ENCODE measurements at regions not wholly inside any gene's neighbourhood (a gene's known extent, or its start where the extent isn't known, plus 50 kb on each side); places are given as distances from the start of the nearest gene placed in this dataset.

- TF ChIP-seq CTCF (IDR thresholded peaks at IDR 0.05; ENCODE audit: borderline replicate concordance, control extremely low read depth, extremely low read depth, insufficient read depth, missing control alignments) = no peak
- in situ Hi-C loops (cut with MboI; ENCODE audit: low sequenced_read_pairs, unreplicated experiment) = loop anchor here (5.0 kb wide), 1 partner anchor 80 kb away; no protein-coding TSS in a partner anchor
- DNase-seq (ENCODE audit: low spot score) = no peak
Observed at GRCh38 chr14:103186909-103187586, 63.8 kb downstream of the TNFAIP2 start.

- peak; percentile 17 for DNase-seq (ENCODE audit: low spot score)
- TF ChIP-seq CTCF (IDR thresholded peaks at IDR 0.05; ENCODE audit: borderline replicate concordance, control extremely low read depth, extremely low read depth, insufficient read depth, missing control alignments) = no peak
- in situ Hi-C loops (cut with MboI; ENCODE audit: low sequenced_read_pairs, unreplicated experiment) = loop anchor here (5.0 kb wide), 1 partner anchor 81 kb away; no protein-coding TSS in a partner anchor
Observed at GRCh38 chr14:103187911-103188310, 64.7 kb downstream of the TNFAIP2 start.

- no peak for TF ChIP-seq CTCF (IDR thresholded peaks at IDR 0.05; ENCODE audit: borderline replicate concordance, control extremely low read depth, extremely low read depth, insufficient read depth, missing control alignments)
- DNase-seq (ENCODE audit: low spot score) = peak; percentile 47
- in situ Hi-C loops (cut with MboI; ENCODE audit: low sequenced_read_pairs, unreplicated experiment) = loop anchor here (5.0 kb wide), 1 partner anchor 82 kb away; no protein-coding TSS in a partner anchor
Observed at GRCh38 chr14:103188810-103189480, 65.7 kb downstream of the TNFAIP2 start.

GRCh38 chr14:103189481-103190470, 66.5 kb downstream of the TNFAIP2 start:
- in situ Hi-C loops (cut with MboI; ENCODE audit: low sequenced_read_pairs, unreplicated experiment) = loop anchor here (5.0 kb wide), 1 partner anchor 82 kb away; no protein-coding TSS in a partner anchor
- peak; percentile 8 for DNase-seq (ENCODE audit: low spot score)
- TF ChIP-seq CTCF (IDR thresholded peaks at IDR 0.05; ENCODE audit: borderline replicate concordance, control extremely low read depth, extremely low read depth, insufficient read depth, missing control alignments) = no peak

- in situ Hi-C loops (cut with MboI; ENCODE audit: low sequenced_read_pairs, unreplicated experiment) = no loop called here
- TF ChIP-seq CTCF (IDR thresholded peaks at IDR 0.05; ENCODE audit: borderline replicate concordance, control extremely low read depth, extremely low read depth, insufficient read depth, missing control alignments) = no peak
- DNase-seq (ENCODE audit: low spot score) = peak; percentile 3
Observed at GRCh38 chr14:103190741-103191140, 67.5 kb downstream of the TNFAIP2 start.

GRCh38 chr14:103191844-103192243, 68.6 kb downstream of the TNFAIP2 start:
- in situ Hi-C loops (cut with MboI; ENCODE audit: low sequenced_read_pairs, unreplicated experiment) = no loop called here
- DNase-seq (ENCODE audit: low spot score) = no peak
- TF ChIP-seq CTCF (IDR thresholded peaks at IDR 0.05; ENCODE audit: borderline replicate concordance, control extremely low read depth, extremely low read depth, insufficient read depth, missing control alignments) = no peak
